SIG-M5 treated with dmso at 0.1 percent for 504 hours (cell line): ENCODE measurements at regions not wholly inside any gene's neighbourhood (a gene's known extent, or its start where the extent isn't known, plus 50 kb on each side); places are given as distances from the start of the nearest gene placed in this dataset.

ENCODE experiments used
- DNase-seq: peaks from one replicate; lab custom pipeline; 2025; ENCODE audit not compliant: unreplicated experiment; lab: John Stamatoyannopoulos, UW

GRCh38 chr5:6274846-6275543 lies 103.4 kb downstream of the MED10 start:
- DNase-seq, result no peak

DNA sequence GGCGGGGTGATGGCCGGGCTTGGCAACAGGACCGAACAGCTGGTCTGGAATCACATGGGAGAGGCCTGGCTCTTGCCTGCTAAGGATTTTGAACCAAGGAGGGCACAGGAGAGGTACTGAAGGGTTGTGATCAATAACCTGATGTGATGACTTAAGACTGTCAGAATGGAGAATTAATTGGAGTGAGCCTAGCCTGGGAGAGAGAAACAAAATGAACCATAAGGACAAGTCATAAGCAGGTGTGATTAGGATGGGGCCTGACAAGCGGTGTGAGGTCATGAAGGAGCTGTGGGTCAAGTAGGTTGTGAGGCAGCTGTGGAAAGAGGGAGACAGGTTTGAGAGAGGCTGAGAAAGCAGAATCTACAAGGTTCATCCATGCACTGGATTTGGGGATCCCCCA lies 104.6 kb downstream of the MED10 start:
- DNase-seq, result no peak

DNA sequence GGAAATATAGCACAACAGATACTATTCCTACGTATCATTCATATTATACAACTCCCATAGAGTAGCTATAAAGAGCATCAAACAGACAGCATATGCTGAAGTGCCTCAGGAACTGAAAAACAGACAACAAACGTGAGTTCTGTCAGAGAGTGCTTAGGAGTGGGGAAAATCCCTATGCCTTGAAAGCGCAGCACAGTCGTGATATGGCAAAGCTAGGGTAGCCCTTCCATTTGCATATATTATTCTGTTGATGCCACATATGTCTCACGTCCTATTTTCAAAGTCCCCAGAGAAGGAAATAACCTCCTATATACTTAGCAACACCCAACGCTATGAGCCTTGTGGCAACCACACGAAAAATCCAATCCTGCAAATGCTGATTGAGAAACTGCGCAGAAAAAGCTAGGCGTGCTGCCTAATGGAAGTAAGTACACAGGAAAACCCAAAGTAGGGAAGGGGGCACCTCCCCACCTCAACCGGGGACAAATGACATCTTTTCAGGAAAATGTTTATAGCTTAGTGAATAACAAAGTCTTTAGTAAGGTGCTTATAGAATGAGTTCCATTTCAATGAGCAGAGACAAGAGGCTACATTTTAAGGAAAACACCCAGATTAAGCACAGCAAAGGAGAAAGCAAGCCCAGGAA lies 105.1 kb downstream of the MED10 start:
- no peak for DNase-seq

GRCh38 chr5:6269925-6270324 lies 108.4 kb downstream of the MED10 start:
- DNase-seq, result no peak

- DNase-seq, result no peak
These were observed 111.6 kb downstream of the MED10 start for GRCh38 chr5:6266671-6267197.

DNA sequence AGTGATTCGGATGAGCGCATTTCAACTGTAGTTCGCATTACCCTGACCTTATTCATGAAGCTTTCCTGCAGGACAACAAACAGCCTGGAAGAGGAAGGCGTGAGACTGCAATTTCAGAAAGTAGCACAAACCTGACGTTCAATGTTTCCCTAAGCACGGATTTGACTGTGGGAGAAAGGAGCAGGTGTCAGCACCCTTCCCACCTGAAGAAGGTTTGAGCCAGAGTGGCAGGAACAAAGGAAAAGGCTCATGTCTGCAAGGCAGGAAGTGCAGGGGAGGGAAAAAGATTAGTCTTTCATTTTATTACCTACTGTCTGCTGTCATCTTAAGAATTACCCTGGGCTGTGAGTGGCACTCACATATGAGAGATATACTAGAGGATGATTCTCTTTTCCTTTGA lies 114.0 kb downstream of the MED10 start:
- DNase-seq, result no peak

DNA sequence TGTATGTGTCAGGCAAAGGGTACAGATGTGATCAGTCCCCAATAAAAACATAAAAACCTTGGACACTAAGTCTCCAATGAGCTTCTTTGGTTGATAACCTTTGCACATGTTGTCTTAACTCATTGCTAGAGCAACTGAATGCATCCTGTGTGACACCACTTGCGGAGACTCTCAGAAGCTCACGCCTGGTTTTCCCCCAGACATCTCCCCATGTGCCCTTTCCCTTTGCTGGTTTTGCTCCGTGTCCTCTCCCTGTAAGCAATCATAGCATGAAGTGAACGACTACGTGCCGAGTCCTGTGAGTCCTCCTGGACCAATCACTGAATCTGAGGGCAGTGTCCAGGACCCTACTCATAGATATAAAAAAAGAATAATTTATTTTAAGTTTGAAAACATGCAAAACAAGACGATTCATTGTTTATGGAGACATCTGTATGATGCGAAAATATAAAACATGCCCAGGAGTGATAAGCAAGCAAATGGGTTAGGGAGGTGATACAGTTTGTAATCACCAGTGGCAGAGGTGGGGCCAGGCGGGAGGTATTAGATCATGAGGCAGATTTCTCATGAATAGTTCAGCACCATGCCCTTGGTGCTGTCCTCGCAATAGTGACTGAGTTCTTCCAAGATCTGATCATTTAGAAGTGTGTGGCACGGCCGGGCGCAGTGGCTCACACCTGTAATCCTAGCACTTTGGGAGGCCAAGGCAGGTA lies 115.5 kb downstream of the MED10 start:
- no peak for DNase-seq

- DNase-seq, result no peak
These were observed 116.7 kb downstream of the MED10 start for GRCh38 chr5:6261668-6262067.

DNA sequence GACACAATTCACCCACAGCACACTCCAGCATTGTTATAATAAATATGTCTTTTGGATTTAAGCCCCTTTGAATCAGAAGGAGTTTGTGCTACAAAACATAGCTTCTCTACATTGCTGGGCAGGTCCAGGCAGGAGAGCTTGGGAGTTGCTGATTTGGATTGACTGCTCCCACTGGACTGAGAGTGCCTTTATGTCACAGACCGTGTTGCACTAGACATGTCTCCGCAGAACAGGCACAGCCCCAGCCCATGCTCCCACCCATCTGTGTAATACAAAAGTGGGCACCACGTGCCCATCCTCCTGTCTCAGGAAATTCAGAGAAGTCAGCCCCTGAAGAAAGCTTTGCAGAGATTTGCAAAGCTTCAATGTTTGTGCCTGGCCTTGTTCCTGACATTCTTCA lies 117.1 kb downstream of the MED10 start:
- no peak for DNase-seq

DNA sequence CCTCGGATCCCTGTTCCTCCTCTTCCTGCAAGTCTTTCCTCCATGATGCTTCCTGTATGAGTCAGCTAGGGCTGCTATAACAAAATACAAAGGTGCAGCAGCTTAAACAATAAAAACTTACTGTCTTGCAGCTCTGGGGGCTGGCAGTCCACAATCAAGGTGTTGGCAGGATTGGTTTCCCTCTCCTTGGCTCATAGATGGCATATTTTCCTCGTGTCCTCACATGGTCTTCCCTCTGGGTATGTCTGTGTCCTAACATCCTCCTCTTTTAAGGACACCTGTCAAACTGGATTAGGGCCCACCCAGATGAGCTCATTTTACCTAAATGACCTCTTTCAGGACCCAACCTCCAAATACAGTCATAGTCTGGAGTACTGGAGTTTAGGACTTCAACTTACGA lies 117.5 kb downstream of the MED10 start:
- no peak for DNase-seq

DNA sequence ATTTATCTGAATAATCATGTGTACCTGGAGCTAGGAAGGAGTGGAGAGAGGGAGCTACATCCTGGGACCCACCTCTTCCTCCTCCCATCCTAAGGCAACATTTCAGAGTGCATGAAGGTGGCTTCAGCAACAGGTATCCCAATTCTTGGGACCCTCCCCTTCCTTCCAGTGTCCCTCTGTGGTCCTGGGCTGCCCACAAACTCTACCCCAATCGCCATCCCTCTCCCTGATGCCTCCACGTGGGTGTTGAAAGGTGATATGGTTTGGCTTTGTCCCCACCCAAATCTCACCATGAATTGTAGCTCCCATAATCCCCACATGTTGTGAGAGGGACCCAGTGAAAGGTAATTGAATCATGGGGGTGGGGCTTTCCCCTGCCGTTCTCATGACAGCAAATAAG lies 121.4 kb downstream of the MED10 start:
- DNase-seq, result no peak

GRCh38 chr5:6255956-6256355 lies 122.4 kb downstream of the MED10 start:
- DNase-seq, result no peak

GRCh38 chr5:6253846-6254245 lies 124.5 kb downstream of the MED10 start:
- no peak for DNase-seq

DNA sequence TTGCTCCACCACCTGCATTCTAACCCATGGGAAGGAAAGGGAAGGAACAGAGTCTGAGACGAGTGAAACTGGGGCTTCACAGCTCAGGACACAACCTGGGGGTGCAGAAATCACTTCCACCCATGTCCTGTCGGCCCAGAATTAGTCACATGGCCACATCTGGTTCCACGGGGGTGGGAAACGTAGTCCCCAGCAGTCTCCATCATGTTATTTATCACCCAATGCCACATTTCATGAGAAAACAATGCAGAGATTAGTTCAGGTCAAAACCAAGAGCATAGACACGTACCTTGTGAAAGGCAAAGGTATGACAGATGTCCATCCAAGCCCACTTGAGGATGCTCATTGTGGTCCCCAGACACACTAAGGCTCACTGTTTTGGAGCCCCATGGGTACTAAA lies 125.1 kb downstream of the MED10 start:
- DNase-seq, result no peak

GRCh38 chr5:6252581-6252980 lies 125.8 kb downstream of the MED10 start:
- no peak for DNase-seq

GRCh38 chr5:6251565-6252102 lies 126.7 kb downstream of the MED10 start:
- no peak for DNase-seq

DNA sequence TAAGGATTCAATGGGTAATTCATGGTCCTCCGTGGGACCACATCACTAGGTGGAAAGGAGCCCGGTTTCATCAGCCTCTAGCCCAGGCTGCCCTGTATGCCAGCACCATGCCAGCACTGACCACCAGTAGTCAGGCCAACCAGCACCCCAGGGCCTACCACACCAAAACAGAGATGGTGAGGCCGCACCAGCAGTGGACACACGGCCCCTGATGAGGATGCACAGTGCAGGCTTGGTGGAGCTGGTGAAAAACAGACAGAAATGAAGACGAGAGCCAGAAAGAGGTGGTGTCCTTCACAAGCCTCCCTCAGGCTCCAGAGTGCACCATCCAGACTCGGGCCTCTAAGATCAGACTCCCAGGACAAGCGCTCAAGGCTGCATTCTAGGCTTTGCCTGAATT lies 128.2 kb downstream of the MED10 start:
- DNase-seq, result no peak

DNA sequence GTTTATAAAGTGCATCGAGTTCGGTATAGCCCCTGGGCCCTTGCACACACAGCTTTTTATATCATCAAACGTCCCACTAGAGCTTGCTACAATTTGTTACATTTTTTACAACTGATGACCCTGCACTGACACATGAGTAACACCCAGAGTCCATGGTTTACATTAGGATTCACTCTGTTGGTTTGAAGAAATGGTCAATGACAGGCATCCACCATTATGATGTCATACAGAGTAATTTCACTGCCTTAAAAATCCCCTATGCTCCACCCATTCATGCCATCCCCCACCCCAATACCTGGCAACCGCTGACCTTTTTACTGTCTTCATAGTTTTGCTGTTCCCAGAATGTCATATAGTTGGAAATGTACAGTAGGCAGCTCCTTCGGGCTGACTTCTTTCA lies 130.2 kb downstream of the MED10 start:
- DNase-seq, result no peak

DNA sequence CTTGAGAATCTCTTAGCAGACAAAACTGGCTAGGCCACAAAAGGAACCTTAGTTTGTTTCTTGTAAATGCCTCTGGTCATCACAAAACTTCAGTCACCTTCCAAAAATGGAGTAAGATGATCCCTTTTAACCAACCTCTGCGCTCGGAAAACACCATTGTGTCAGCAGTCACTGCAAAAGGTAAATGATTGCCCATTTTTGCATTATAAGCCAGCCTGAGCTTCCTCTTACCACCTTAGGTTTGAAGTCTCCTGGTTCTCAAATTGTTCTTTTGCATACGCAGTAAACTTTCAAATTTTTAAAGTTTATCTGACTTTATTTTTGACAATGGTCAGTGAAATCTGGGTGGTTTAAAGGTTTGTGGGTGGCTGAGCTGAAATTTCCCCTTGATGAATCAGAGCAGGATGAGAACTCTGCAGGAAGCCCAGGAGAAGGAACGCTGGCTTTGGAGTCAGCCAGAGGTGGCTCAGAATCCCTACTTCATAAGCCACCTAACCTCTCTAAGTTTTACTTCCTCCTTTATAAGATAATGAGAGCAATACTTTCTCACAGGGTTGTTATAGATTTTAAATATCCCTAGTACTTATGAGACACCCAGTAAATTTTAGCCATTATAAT lies 131.4 kb downstream of the MED10 start:
- no peak for DNase-seq

DNA sequence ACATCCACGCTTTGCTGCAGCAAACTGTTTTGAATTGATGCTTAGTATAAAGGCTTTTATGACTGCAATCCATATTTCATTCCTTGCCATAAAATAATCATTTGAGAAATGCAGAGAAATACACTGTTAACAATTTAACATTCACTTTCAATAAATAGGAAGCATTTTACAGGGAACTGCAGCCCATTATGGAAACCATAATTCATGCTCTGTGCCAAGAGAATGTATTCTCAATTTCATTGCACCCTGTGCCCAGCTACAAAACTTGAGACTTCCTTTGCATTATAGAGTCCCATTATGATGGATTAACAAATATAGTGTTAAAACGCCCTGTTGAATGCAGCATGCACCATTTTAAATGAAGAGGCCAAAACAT lies 134.0 kb downstream of the MED10 start:
- no peak for DNase-seq

GRCh38 chr5:6243706-6244338 lies 134.5 kb downstream of the MED10 start:
- DNase-seq, result no peak
